ENCODE measurements at regions not wholly inside any gene's neighbourhood (a gene's known extent, or its start where the extent isn't known, plus 50 kb on each side); places are given as distances from the start of the nearest gene placed in this dataset.

DNA sequence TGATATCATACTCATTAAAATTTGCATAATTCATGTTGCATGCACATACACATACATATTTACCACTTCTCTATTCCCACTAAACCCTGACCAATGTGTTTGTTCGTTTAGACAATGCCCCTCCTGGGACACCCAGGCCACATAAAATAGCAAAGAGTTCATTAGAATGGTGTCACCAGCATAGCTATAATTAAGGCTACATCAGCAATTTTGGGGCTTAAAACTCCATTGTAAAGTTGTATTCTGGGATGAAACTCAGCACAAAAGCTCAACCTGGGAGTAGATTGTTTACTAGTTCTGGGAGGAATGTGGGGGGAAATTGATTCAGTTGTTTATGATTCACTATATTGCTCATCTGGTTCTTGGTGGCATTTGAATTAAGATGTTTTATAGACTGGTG lies 522.2 kb upstream of the SUCLG2 start:
- Mint-ChIP-seq H3K36me3 (ENCODE audit: low read depth) (peaks cover 23% of the 10 kb centered on the region), H3K4me1 (ENCODE audit: low read depth) (no peaks in the 10 kb centered on the region), H3K27ac (no peak overlapping the region), H3K27me3 (ENCODE audit: low read depth) (no peaks in the 10 kb centered on the region), H3K9me3 (peaks cover 23% of the 10 kb centered on the region), H3K4me3 (no peak overlapping the region)
- CTCF ChIA-PET: no interaction called here
- no peak for DNase-seq
- intact Hi-C loops (cut with micrococcal nuclease): no loop called here

DNA sequence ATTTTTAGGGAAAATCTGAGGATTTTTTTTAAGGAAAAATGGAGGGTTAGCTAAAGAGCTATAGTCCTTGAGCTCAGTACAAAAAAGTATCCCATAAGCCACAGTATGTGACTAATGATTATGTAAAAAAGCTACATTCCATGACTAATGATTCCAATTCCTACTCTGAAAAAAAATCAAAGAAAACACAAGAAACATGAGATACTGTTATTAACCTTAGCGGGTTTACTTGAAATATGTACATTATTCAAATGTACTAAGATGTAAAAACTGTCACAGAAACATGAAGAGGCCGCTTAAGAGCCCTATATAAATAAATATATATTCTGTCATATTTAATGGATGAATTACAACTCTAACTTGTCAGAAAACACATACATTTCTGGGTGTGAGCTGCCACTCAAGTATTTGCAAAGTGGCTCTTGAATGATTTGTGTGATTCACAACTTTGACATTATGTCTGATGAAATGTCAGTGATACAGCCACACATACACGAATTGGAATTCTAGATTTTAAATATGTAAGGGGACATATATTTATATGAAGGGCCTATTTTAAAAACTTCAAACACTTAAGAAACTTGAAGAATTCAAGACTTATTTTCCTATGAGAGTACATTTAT lies 518.7 kb upstream of the SUCLG2 start:
- no peaks in the 10 kb centered on the region for H3K4me1 Mint-ChIP-seq (ENCODE audit: low read depth)
- peaks cover 39% of the 10 kb centered on the region for H3K36me3 Mint-ChIP-seq (ENCODE audit: low read depth)
- no peak for DNase-seq
- H3K4me3 Mint-ChIP-seq: no peak overlapping the region
- CTCF ChIA-PET: no interaction called here
- intact Hi-C loops (cut with micrococcal nuclease): no loop called here
- H3K27ac Mint-ChIP-seq: no peak overlapping the region
- H3K9me3 Mint-ChIP-seq: peaks cover 42% of the 10 kb centered on the region
- no peaks in the 10 kb centered on the region for H3K27me3 Mint-ChIP-seq (ENCODE audit: low read depth)

DNA sequence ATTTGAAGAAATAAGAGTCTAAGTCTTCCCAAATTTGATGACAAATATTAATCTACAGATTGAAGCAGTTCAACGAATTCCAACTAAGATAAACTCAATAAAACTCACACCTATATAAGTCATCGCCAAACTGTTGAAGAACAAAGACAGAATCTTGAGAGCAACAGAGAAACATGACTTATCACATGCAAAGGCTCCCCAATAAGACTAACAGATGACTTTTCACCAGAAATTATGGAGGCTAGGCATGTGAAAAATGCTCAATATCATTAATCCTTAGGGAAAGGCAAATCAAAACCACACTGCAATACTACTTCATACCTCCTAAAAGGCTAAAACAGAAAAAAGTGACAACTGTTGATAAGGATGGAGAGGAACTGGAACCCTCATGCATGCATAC lies 517.6 kb upstream of the SUCLG2 start:
- Mint-ChIP-seq H3K4me1 (ENCODE audit: low read depth) (no peaks in the 10 kb centered on the region), H3K4me3 (no peak overlapping the region), H3K27ac (no peak overlapping the region), H3K36me3 (ENCODE audit: low read depth) (peaks cover 39% of the 10 kb centered on the region), H3K9me3 (peaks cover 42% of the 10 kb centered on the region), H3K27me3 (ENCODE audit: low read depth) (no peaks in the 10 kb centered on the region)
- CTCF ChIA-PET: no interaction called here
- no peak for DNase-seq
- intact Hi-C loops (cut with micrococcal nuclease): no loop called here

DNA sequence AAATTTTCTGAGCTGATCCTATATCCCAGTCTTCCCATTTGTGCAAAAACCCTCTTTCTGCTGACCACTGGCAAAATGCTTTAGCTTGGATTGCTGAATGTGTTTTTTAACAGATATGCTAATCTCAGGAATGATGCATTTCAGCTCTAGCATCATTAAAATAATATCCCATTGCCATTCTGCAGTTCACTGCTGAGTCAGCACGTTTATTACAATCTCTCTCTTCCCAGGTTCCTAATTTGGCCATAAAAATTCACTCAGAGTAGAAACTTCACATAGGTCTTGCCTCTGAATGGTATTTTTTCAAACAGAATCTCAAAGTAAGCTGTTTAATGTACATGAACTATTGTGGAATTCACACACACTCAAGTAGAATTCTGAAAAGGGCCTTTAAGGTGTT lies 509.6 kb upstream of the SUCLG2 start:
- CTCF ChIA-PET: interaction anchor here (1.2 kb wide), 1 partner anchor 10 kb away, joined by 3 read pairs; no protein-coding TSS in a partner anchor

DNA sequence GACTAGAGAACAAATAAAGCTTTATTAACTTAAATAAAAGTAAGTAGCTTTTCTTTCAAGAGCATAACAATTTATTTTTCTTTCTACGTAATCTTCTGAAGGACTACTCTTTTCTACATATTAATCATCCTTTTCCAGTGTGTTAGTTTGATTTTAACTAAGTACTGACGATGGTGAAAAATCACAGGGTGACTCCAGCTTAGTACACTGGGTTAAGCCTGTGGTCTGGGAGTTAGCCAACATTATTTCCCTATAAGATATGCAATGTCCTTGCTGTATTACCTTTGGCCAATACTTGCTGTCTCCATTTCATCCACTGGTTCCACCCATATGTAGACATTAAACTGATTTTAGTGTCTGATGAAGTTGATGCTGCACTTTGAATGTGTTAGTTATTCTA lies 508.6 kb upstream of the SUCLG2 start:
- H3K36me3 Mint-ChIP-seq (ENCODE audit: low read depth): peaks cover 3% of the 10 kb centered on the region

More for the DNA sequence above, 509.6 kb upstream of the SUCLG2 start:
- Mint-ChIP-seq H3K9me3 (peaks cover under 1% of the 10 kb centered on the region), H3K4me1 (ENCODE audit: low read depth) (no peaks in the 10 kb centered on the region), H3K36me3 (ENCODE audit: low read depth) (peaks cover 3% of the 10 kb centered on the region), H3K4me3 (no peak overlapping the region), H3K27me3 (ENCODE audit: low read depth) (no peaks in the 10 kb centered on the region), H3K27ac (no peak overlapping the region)
- intact Hi-C loops (cut with micrococcal nuclease): no loop called here
- DNase-seq: no peak

DNA sequence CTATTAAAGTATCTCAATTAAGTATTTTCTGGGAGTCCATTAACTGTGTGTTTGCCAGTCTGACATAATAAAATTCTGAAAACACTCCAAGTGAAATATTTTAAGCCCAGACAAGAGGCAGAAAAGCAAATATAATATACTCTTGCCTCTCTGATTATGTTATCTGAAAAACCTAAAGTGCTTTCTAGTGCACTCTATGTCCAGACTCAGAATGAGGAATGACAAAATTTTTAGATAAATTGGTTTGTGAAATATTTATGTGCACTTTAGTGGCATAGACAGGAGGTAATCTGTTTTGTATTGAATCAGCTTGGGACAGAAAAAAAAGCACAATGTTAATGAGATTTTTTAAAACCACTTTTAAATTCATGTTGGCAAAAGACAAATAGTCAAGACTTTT lies 508.2 kb upstream of the SUCLG2 start:
- CTCF ChIA-PET: no interaction called here
- no peaks in the 10 kb centered on the region for H3K4me1 Mint-ChIP-seq (ENCODE audit: low read depth)
- DNase-seq: no peak
- peaks cover 3% of the 10 kb centered on the region for H3K36me3 Mint-ChIP-seq (ENCODE audit: low read depth)
- no peak overlapping the region for H3K4me3 Mint-ChIP-seq
- intact Hi-C loops (cut with micrococcal nuclease): no loop called here
- no peaks in the 10 kb centered on the region for H3K27me3 Mint-ChIP-seq (ENCODE audit: low read depth)
- no peak overlapping the region for H3K27ac Mint-ChIP-seq
- H3K9me3 Mint-ChIP-seq: no peaks in the 10 kb centered on the region

More for the DNA sequence above, 508.6 kb upstream of the SUCLG2 start:
- Mint-ChIP-seq H3K9me3 (no peaks in the 10 kb centered on the region), H3K27ac (no peak overlapping the region), H3K27me3 (ENCODE audit: low read depth) (no peaks in the 10 kb centered on the region), H3K4me1 (ENCODE audit: low read depth) (no peaks in the 10 kb centered on the region), H3K4me3 (no peak overlapping the region)
- no peak for DNase-seq
- intact Hi-C loops (cut with micrococcal nuclease): no loop called here
- CTCF ChIA-PET: interaction anchor here (0.6 kb wide), 1 partner anchor 229 kb away, joined by 3 read pairs; no protein-coding TSS in a partner anchor

DNA sequence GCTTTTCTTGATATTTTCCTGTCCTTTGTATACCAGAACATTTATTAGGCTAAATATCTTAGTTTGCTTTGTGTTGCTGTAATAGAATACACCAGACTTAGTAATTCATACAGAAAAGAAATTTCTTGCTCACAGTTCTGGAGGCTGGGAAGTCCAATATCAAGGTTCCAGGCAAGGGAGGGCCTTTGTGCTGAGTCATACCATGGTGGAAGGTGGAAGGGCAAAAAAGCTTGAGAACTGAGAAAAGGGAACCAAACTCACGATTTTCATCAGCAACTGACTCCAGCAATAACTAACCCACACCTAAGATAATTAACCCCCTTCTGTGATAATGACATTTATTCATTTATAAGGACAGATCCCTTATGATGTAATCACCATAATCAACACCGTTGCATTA lies 496.9 kb upstream of the SUCLG2 start:
- no peak overlapping the region for H3K4me3 Mint-ChIP-seq
- H3K27me3 Mint-ChIP-seq (ENCODE audit: low read depth): no peaks in the 10 kb centered on the region
- intact Hi-C loops (cut with micrococcal nuclease): no loop called here
- H3K4me1 Mint-ChIP-seq (ENCODE audit: low read depth): peaks cover 4% of the 10 kb centered on the region
- CTCF ChIA-PET: no interaction called here
- peaks cover 2% of the 10 kb centered on the region for H3K9me3 Mint-ChIP-seq
- no peaks in the 10 kb centered on the region for H3K36me3 Mint-ChIP-seq (ENCODE audit: low read depth)
- H3K27ac Mint-ChIP-seq: no peak overlapping the region
- DNase-seq: no peak

DNA sequence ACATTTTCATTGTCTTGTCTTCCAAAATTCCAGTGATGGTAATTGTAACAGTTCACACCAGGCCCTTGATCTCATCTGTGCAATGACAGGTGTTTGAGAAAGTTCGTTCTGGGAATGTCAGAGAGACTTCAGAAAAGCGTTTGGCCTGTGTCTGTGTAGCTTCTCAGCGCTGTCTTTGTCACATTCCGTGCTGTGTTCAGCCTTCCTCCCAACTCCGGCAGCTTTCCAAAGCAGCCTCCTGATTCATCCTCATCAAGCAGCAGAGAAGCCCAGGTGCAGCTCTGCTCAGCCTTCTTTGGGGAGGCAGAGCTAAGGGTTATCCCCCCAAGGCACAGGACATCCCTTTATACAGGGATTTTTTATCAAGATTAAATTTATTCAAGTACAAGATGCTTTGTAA lies 494.0 kb upstream of the SUCLG2 start:
- no peak overlapping the region for H3K4me3 Mint-ChIP-seq

DNA sequence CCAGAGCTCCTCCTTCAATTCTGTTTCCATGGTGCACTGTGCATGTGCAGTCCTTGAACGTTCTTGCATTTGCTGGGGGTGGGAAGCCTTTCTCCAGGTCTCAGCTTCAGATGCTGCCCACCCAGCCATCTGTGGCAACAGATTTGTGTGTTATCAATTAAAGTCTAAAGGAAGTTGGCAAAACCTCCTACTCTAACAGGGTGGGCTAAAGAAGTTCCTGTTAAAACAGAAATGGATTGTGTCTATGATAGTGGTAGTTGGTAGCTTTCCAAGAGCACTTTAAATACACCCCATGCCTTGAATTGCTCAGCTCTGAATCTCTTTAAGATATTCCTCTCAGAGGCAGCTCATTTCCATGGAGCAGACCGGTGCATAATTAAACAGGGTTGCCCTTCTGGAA lies 488.0 kb upstream of the SUCLG2 start:
- peaks cover 2% of the 10 kb centered on the region for H3K4me1 Mint-ChIP-seq (ENCODE audit: low read depth)
- intact Hi-C loops (cut with micrococcal nuclease): loop anchor here (10.0 kb wide), 1 partner anchor 202 kb away; no protein-coding TSS in a partner anchor
- CTCF ChIA-PET: interaction anchor here (0.5 to 0.6 kb wide), 2 partner anchors 20 to 1456 kb away, joined by 3 read pairs; no protein-coding TSS in a partner anchor
- no peak overlapping the region for H3K4me3 Mint-ChIP-seq
- peaks cover 1% of the 10 kb centered on the region for H3K36me3 Mint-ChIP-seq (ENCODE audit: low read depth)
- no peaks in the 10 kb centered on the region for H3K9me3 Mint-ChIP-seq
- no peak for DNase-seq
- no peak overlapping the region for H3K27ac Mint-ChIP-seq
- H3K27me3 Mint-ChIP-seq (ENCODE audit: low read depth): no peaks in the 10 kb centered on the region

More for the DNA sequence above, 494.0 kb upstream of the SUCLG2 start:
- Mint-ChIP-seq H3K36me3 (ENCODE audit: low read depth) (no peaks in the 10 kb centered on the region), H3K4me1 (ENCODE audit: low read depth) (peaks cover 4% of the 10 kb centered on the region), H3K27ac (no peak overlapping the region), H3K9me3 (peaks cover 2% of the 10 kb centered on the region), H3K27me3 (ENCODE audit: low read depth) (no peaks in the 10 kb centered on the region)
- CTCF ChIA-PET: no interaction called here
- DNase-seq: no peak
- intact Hi-C loops (cut with micrococcal nuclease): loop anchor here (10.0 kb wide), 1 partner anchor 196 kb away; no protein-coding TSS in a partner anchor

DNA sequence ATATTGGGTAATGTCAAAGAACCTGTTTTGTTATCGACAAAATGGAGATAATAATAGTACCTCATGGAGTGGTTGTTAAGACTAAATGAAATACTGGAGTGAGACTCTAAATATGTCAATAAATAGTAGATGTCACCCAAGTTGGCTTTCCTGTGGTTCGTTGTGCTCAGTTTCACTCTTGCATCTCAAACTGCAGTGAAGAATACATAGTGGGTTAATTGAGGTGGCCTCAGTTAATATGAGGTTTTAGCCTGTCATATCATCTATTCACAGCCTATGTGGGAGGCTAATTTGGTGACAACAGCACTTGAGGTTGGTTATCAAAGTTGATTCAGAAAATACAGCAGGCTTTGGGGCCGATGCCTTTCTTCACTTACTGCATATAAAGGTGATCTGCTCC lies 485.5 kb upstream of the SUCLG2 start:
- CTCF ChIA-PET: no interaction called here
- Mint-ChIP-seq H3K27ac (no peak overlapping the region), H3K4me3 (no peak overlapping the region), H3K9me3 (no peaks in the 10 kb centered on the region), H3K27me3 (ENCODE audit: low read depth) (no peaks in the 10 kb centered on the region), H3K4me1 (ENCODE audit: low read depth) (peaks cover 6% of the 10 kb centered on the region), H3K36me3 (ENCODE audit: low read depth) (peaks cover 1% of the 10 kb centered on the region)
- intact Hi-C loops (cut with micrococcal nuclease): loop anchor here (10.0 kb wide), 1 partner anchor 205 kb away; no protein-coding TSS in a partner anchor
- DNase-seq: no peak

DNA sequence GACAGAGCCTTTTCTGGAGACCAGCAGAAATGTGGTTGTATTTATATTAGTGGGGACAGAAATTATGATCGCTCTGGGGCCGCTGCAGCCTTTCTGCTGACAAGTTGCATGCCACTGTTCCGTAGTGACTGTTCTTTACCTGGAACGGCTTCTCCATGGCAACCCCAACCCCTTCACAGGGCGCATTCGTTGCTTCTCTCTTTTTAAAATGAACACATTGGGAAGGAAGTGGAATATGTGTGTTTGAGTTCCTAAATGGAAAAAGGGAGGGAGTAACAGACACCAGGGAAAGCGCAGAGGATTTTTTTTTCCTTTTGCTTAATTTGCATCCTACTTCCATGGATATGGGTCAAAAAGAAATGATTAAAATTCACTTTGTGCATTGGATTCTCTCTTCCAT lies 482.0 kb upstream of the SUCLG2 start:
- no peaks in the 10 kb centered on the region for H3K27me3 Mint-ChIP-seq (ENCODE audit: low read depth)
- H3K27ac Mint-ChIP-seq: no peak overlapping the region
- intact Hi-C loops (cut with micrococcal nuclease): no loop called here
- peaks cover 6% of the 10 kb centered on the region for H3K4me1 Mint-ChIP-seq (ENCODE audit: low read depth)
- peaks cover 6% of the 10 kb centered on the region for H3K9me3 Mint-ChIP-seq
- CTCF ChIA-PET: no interaction called here
- H3K36me3 Mint-ChIP-seq (ENCODE audit: low read depth): peaks cover 4% of the 10 kb centered on the region
- no peak for DNase-seq
- H3K4me3 Mint-ChIP-seq: no peak overlapping the region

DNA sequence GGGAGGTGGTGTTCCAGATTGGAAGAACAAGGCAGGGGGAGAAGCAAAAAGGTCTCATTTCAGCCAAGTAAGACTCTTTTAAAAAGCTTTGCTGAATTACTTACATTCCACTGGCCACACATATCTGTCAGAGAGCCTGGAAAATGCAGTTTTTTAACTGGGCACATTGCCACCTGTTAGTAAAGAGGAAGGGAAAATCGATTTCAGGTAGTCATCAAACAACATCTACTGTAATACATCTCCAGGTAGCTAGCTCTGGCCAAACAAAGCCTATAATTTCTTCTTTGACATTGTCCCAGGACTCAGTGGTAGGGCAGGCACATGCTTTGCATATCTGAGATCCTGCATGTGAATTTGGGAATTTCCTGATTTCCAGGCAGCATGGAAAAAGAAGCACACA lies 480.7 kb upstream of the SUCLG2 start:
- no peak overlapping the region for H3K27ac Mint-ChIP-seq
- peaks cover 4% of the 10 kb centered on the region for H3K4me1 Mint-ChIP-seq (ENCODE audit: low read depth)
- DNase-seq: no peak
- intact Hi-C loops (cut with micrococcal nuclease): no loop called here
- no peak overlapping the region for H3K4me3 Mint-ChIP-seq
- H3K36me3 Mint-ChIP-seq (ENCODE audit: low read depth): peaks cover 5% of the 10 kb centered on the region
- H3K9me3 Mint-ChIP-seq: peaks cover 6% of the 10 kb centered on the region
- CTCF ChIA-PET: interaction anchor here (0.6 kb wide), 1 partner anchor 47 kb away, joined by 3 read pairs; no protein-coding TSS in a partner anchor
- H3K27me3 Mint-ChIP-seq (ENCODE audit: low read depth): no peaks in the 10 kb centered on the region

DNA sequence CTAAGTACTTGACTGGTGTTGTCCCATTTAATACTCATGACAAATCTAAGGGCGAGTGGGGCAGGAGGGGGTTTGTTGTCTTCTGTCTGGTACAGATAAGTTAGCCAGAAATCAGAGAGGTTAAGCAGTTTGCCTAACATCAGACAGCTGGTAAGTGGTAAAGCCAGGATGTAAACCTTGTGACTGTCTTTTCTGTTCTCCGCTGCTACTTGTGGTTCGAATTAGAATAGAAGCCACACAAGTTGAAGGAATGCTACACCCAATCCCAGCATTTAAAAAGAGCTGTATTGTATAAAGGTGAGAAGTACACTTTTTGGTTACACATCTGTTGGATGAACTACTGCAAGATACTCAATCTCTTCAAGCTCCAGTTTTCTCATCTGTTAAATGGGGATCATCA lies 474.7 kb upstream of the SUCLG2 start:
- Mint-ChIP-seq H3K27me3 (ENCODE audit: low read depth) (no peaks in the 10 kb centered on the region), H3K4me1 (ENCODE audit: low read depth) (peaks cover 11% of the 10 kb centered on the region), H3K27ac (no peak overlapping the region), H3K36me3 (ENCODE audit: low read depth) (peaks cover 4% of the 10 kb centered on the region), H3K4me3 (no peak overlapping the region), H3K9me3 (peaks cover 6% of the 10 kb centered on the region)
- intact Hi-C loops (cut with micrococcal nuclease): no loop called here
- DNase-seq: no peak
- CTCF ChIA-PET: no interaction called here

Data from activated naive CD4-positive, alpha-beta T cell treated with anti-CD3 and anti-CD28 coated beads for 36 hours (primary cell).